NB4 (cell line): ENCODE measurements at regions not wholly inside any gene's neighbourhood (a gene's known extent, or its start where the extent isn't known, plus 50 kb on each side); places are given as distances from the start of the nearest gene placed in this dataset.

Source experiments
- CTCF ChIP-seq: IDR thresholded peaks from one replicate; pipeline ENCODE4 v1.5.1; 2012; ENCODE audit warnings: low read depth, low read length
- MAX ChIP-seq: IDR thresholded peaks from 2 replicates; pipeline ENCODE4 v1.6.1; 2011; ENCODE audit warnings: low read depth, low read length
- MYC ChIP-seq: IDR thresholded peaks from 2 replicates; pipeline ENCODE4 v1.6.1; 2011; ENCODE audit warnings: low read depth, low read length

- TF ChIP-seq MAX (no peak), CTCF (no peak), MYC (no peak)
Measured at GRCh38 chr7:19318287-19318686, 173.1 kb upstream of the FERD3L start.
